HAP-1 (cell line): ENCODE measurements at regions not wholly inside any gene's neighbourhood (a gene's known extent, or its start where the extent isn't known, plus 50 kb on each side); places are given as distances from the start of the nearest gene placed in this dataset.
"Not testable (repeated sequence)": the region's sequence is repeated elsewhere in the genome, so short reads cannot be mapped to it uniquely, and the experiment has no call there.

Experiments used
- DNase-seq, 2 experiments: peaks; one replicate each; pipeline ENCODE4 v3.0.0-alpha.2; 2016 to 2020; ENCODE audit warnings: low spot score in 2 of 2
- H3K27me3 ChIP-seq: fragments of 250-450 bp; sonication (Bioruptor Pico); 2 replicates; pipeline ENCODE4 v1.5.1; 2020; ENCODE audit warnings: low read depth, mild to moderate bottlenecking, moderate library complexity
- H3K36me3 ChIP-seq: fragments of 250-450 bp; sonication (Bioruptor Pico); replicated peaks from 2 replicates; pipeline ENCODE4 v1.5.1; 2020; ENCODE audit warnings: mild to moderate bottlenecking
- H3K4me1 ChIP-seq: fragments of 250-450 bp; sonication (Bioruptor Pico); 2 replicates; pipeline ENCODE4 v1.5.1; 2020; ENCODE audit warnings: mild to moderate bottlenecking
- H3K4me3 ChIP-seq: fragments of 250-450 bp; sonication (Bioruptor Pico); 2 replicates; pipeline ENCODE4 v1.5.1; 2020; ENCODE audit warnings: mild to moderate bottlenecking, moderate library complexity
- H3K9me3 ChIP-seq: fragments of 250-450 bp; sonication (Bioruptor Pico); 2 replicates; pipeline ENCODE4 v1.5.1; 2020; ENCODE audit warnings: mild to moderate bottlenecking, moderate library complexity
- in situ Hi-C: fragments of 300-500 bp; cut with MboI; formaldehyde crosslinking; loops from 3 replicates; pipeline ENCODE4 v1.14.3; 2020; ENCODE audit warnings: low sequenced_read_pairs, inconsistent platforms, mixed read lengths

DNA sequence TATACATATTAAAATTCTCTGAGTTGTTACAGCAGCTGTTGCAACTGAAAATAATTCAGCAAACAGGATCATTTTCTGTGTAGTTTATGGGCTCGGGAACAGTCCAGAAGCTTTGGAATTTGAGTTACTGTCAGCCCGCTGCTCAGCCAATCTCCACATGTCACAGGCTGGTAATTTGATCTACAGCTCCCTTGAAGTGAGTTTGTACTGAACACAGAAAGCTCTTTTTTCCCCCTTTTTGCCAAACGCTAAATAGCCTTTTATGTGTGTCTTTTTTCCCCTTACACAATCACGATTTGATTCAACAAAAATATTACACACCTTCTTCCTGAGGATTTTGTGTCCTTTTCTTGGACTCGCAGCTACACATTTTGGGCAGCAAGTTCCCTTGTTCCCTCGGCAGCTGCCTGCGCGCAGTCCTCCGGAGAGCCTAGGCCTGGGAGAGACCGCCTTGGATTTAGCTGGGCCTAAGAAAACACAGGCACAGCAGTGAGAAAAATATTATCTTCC, 371.4 kb downstream of the KCNRG start:
- Histone ChIP-seq H3K27me3 (no peaks in the 10 kb centered on the region), H3K9me3 (no peaks in the 10 kb centered on the region), H3K36me3 (no peaks in the 10 kb centered on the region), H3K4me3 (no peak overlapping the region), H3K4me1 (peaks cover 12% of the 10 kb centered on the region)
- in situ Hi-C loops = no loop called here
- peak in 1 of 2 experiments; percentile 22 for DNase-seq

DNA sequence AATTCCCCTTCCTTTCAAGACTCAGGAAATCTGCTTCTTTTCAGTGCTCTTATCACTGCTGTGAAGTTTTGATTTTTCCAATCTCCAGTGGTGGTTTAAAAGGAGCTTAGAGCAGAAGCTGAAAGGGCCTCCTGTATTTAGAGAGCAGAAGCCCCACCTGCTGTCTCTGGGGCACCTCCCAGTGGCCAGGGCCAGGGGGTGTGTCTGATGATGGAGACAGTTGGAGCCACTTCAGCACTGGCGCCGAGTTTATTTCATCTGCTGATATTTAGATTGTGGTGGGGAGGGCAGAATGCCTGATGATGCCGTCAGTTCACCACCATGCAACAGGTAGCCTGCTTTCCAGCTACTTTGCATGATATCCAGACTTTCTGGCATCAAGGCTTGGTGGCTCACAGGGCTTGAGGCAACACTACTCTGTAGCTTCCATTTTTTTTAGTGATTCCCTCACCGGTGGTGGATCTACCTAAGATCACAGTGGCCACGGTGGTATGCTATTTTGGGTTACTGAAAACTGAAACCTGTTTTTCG, 371.9 kb downstream of the KCNRG start:
- Histone ChIP-seq H3K4me3 (no peak overlapping the region), H3K4me1 (peaks cover 12% of the 10 kb centered on the region), H3K36me3 (no peaks in the 10 kb centered on the region), H3K9me3 (no peaks in the 10 kb centered on the region), H3K27me3 (no peaks in the 10 kb centered on the region)
- in situ Hi-C loops = no loop called here
- DNase-seq = peak; percentile 50 to 67

DNA sequence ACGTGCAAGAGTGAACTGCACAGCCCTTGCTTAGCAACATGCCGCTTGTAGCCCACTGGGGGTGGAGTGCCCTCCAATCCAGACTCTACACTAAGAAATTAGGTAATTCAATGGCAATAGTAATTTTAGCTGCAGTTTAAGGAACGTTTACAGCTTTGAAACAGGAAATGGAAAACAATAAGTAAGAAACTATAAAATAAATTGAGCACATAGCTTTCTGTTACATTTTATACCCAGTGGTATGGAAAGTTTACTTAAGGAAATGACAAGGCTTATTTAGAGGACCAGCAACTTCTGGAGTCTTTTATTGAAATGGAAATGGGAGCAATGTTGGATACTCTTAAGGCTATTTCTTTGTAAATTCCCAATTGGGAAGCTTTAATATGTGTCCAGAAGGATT, 373.2 kb downstream of the KCNRG start:
- Histone ChIP-seq H3K27me3 (no peaks in the 10 kb centered on the region), H3K9me3 (no peaks in the 10 kb centered on the region), H3K36me3 (no peaks in the 10 kb centered on the region), H3K4me1 (peaks cover 12% of the 10 kb centered on the region), H3K4me3 (no peak overlapping the region)
- DNase-seq = no peak
- in situ Hi-C loops = no loop called here

DNA sequence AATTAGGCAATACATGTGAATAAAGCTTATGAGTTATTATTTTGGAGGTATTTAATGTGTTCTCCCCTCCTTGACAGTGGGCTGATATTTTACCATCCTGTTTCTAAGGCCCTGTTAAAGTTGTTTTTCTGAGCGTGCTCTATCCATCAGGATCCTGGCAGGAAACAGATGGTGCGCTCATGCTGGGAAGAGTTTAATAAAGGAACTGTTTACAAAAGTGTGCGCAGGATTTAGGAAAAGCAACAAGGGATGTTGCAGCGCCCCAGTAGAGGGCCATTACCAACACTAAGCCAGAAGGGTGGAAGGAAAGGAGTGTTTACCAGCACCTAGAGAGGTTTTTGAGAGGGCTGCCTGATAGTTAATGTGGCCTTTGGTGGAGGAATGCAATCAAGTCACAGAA, 374.5 kb downstream of the KCNRG start:
- in situ Hi-C loops = no loop called here
- peaks cover 12% of the 10 kb centered on the region for H3K4me1 ChIP-seq
- H3K27me3 ChIP-seq = no peaks in the 10 kb centered on the region
- no peak for DNase-seq
- no peaks in the 10 kb centered on the region for H3K9me3 ChIP-seq
- no peaks in the 10 kb centered on the region for H3K36me3 ChIP-seq
- no peak overlapping the region for H3K4me3 ChIP-seq

DNA sequence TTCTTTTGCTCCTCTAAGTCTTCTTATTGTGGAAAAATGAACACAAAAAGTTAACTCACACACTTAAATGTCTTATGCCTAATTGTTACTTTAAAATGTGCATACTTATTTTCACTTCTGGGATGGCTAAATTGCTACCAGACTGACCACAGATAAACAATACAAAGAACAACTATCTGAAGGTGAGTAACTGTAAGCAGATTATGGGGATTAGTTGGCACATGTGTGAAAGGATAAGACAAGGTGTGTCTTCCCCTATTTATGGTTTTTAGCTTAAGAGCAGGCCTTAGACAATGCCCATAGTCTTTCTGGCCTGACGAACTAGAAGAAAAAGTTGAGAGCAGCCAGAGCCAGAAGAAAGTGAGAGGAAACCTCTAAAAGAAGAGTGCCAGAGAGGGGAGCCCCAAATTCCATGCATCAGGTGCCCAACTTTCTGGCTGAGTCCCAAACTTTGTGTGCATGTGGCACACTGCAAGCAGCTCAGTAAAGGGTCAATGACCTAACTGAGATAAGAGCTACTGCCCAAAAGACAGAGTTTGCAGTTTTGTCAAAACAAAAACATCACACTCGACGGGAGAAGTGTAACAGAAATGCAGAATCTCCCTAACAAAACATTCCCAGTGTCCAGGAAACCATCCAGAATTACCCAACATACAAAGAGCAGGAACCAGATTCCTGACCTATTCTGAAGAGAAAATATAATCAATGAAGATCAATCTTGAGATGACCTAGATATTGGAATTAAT, 375.4 kb downstream of the KCNRG start:
- peak in 1 of 2 experiments; percentile 13 for DNase-seq
- Histone ChIP-seq H3K9me3 (no peaks in the 10 kb centered on the region), H3K4me1 (peaks cover 12% of the 10 kb centered on the region), H3K36me3 (no peaks in the 10 kb centered on the region), H3K27me3 (no peaks in the 10 kb centered on the region), H3K4me3 (no peak overlapping the region)
- in situ Hi-C loops = no loop called here

DNA sequence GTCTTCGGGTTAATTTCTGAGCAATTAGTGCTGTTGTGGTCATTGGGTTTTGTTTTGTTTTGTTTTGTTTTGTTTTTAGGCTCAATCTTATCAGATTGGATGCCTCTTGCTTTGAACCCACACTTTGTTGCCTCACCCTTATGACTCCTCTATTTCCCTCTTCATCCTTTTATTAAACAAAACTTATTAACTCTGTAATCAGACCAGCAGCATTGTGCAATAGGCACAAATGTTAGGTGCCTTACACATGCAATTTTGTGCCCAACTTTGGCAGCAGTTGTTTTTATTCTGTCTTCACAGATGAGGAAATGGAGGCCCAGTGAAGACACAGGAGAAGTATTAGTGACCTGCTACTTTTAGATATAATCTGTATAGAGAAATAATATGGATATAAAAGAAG, 377.7 kb downstream of the KCNRG start:
- in situ Hi-C loops = no loop called here
- H3K27me3 ChIP-seq = no peaks in the 10 kb centered on the region
- no peaks in the 10 kb centered on the region for H3K9me3 ChIP-seq
- DNase-seq = no peak
- peaks cover 6% of the 10 kb centered on the region for H3K4me1 ChIP-seq
- H3K36me3 ChIP-seq = no peaks in the 10 kb centered on the region
- no peak overlapping the region for H3K4me3 ChIP-seq

DNA sequence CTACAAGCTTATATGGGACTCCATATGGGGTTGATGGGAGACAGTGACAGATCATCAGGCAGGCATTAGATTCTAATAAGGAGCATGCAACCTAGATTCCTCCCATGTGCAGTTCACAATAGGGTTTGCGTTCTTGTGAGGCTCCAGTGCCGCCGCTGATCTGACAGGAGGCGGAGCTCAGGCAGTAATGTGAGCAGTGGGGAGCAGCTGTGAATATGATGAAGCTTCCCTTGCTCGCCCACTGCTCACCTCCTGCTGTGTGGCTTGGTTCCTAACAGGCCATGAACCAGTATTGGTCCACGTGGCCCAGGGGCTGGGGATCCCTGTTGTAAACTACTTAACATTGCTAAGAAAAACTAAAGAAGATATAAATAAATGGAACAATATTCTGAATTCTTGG, 378.4 kb downstream of the KCNRG start:
- DNase-seq = peak in 1 of 2 experiments; percentile 47
- Histone ChIP-seq H3K36me3 (no peaks in the 10 kb centered on the region), H3K4me1 (peaks cover 6% of the 10 kb centered on the region), H3K27me3 (no peaks in the 10 kb centered on the region), H3K4me3 (no peak overlapping the region), H3K9me3 (no peaks in the 10 kb centered on the region)
- in situ Hi-C loops = no loop called here

DNA sequence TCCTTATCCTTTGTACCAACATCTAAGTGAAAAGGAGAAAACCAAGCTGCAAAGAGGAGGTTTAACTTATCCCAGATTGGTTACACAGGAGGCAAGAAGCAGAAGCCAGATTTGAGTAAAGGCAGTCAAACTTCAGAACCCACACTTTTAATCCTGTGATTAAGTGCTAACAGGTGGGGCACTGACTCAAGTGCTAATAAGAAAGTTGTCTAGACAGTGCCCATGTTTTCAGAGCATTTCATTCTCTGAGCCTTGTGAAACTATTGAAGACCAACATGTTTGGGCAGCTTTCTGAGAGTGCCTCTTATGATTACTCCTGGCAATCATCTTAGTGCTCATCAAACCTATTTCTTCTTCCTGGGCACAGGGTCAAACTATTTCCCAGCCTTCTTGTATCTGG, 380.8 kb downstream of the KCNRG start:
- Histone ChIP-seq H3K4me3 (no peak overlapping the region), H3K9me3 (no peaks in the 10 kb centered on the region), H3K27me3 (no peaks in the 10 kb centered on the region), H3K4me1 (no peaks in the 10 kb centered on the region; the same call in 1 of the 2 replicates), H3K36me3 (no peaks in the 10 kb centered on the region)
- DNase-seq = no peak
- in situ Hi-C loops = no loop called here

DNA sequence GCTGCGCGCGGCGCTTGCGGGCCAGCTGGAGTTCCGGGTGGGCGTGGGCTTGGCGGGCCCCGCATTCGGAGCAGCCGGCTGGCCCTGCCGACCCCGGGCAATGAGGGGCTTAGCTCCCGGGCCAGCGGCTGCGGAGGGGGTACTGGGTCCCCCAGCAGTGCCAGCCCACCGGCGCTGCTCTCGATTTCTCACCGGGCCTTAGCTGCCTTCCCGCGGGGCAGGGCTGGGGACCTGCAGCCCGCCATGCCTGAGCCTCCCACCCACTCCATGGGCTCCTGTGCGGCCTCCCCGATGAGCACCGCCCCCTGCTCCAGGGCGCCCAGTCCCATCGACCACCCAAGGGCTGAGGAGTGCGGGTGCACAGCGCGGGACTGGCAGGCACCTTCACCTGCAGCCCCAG, 381.4 kb downstream of the KCNRG start:
- in situ Hi-C loops, DNase-seq, H3K4me3 ChIP-seq, H3K27me3 ChIP-seq, H3K36me3 ChIP-seq, H3K9me3 ChIP-seq, H3K4me1 ChIP-seq: not testable (repeated sequence)

DNA sequence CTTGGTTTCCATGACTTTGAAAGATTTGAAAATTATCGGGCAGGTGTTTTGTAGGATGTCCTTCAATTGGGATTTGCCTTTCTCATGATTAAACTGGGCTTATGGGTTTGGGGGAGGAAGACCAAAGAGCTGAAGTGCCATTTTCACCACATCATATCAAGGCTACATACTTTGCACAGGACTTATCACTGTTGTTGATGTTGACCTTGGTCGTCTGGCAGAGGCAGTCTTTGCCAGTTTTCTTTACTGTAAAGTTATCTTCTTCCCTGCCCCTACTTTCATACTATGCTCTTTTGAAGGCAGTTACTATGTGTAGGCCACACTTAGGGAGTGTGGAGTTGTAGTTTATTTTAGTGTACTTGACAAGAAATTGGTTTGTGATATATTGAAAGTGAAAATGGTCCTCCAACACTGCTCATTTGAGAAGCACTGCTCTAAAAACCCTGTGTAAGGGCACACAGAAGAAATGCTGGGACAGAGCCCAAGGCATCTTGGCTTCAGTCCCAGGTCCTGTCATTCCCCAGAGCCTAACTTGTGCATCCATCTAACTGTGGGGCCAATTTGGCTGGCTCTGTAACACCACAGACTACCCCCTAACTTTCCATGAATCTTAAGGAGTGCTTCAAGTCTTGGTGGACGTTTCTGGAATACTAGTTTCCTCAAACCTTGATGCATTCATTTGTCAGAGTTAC, 384.9 kb downstream of the KCNRG start:
- Histone ChIP-seq H3K36me3 (no peaks in the 10 kb centered on the region), H3K4me1 (no peaks in the 10 kb centered on the region), H3K9me3 (no peaks in the 10 kb centered on the region), H3K27me3 (no peaks in the 10 kb centered on the region), H3K4me3 (no peak overlapping the region)
- no peak for DNase-seq
- in situ Hi-C loops = no loop called here

DNA sequence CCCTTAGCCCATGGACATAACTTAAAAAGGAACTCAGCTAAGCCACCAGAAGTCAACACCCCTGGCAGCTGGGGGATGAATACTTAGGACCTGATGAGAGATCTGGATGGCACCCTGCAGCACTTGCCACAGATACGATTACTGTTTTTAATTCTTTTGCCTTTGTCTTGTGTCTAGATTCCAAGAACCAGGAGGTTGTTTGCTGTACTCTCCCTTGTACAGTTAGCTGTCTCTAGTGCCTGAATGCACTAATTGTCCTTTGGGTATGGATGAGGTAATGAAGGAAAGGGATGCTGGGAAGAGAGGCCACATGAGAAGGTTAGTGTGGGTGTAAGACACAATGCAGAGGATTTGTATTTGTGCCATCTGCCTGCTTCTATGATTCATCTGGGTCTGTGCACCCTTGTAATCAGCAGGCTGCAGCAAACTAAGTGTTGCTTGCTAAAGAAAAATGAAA, 385.8 kb downstream of the KCNRG start:
- Histone ChIP-seq H3K4me3 (no peak overlapping the region), H3K27me3 (no peaks in the 10 kb centered on the region), H3K9me3 (no peaks in the 10 kb centered on the region), H3K36me3 (no peaks in the 10 kb centered on the region), H3K4me1 (no peaks in the 10 kb centered on the region)
- no peak for DNase-seq
- in situ Hi-C loops = no loop called here

DNA sequence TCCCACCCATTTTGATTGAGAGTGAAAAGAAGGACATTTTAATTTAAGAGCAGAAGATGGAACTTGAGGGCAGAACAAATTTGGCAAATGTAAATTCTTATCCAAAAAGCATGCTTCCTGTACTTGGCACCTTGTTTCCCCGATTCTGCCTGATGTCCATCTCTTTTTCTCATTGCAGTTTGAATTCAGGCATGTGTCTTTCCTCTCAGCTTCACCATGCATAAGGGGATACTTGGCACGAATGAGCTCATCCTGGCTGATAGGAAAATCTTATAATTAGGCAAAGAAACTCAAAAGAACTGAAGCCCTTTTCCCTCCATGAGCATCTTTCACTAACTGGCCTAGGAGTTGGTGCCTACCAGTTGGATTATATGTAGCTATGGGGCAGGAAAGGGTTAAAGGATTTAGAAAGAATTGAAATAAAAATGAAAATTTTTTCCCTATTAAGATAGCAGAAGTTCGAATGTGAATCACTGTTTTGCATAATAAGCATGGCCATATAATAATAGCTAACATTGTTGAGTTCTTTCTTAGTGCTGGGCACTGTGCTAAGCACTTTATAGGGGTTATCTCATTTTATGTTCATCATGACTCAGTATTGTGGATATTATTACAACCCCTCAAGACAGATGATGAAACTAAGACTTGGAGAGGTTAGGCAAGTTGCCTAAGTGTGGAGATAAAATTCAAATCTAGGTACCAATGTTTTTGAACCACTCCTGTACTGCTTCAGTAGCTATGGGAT, 386.6 kb downstream of the KCNRG start:
- in situ Hi-C loops = no loop called here
- no peaks in the 10 kb centered on the region for H3K27me3 ChIP-seq
- no peak overlapping the region for H3K4me3 ChIP-seq
- DNase-seq = no peak
- no peaks in the 10 kb centered on the region; the same call in 1 of the 2 replicates for H3K4me1 ChIP-seq
- no peaks in the 10 kb centered on the region for H3K36me3 ChIP-seq
- no peaks in the 10 kb centered on the region for H3K9me3 ChIP-seq

DNA sequence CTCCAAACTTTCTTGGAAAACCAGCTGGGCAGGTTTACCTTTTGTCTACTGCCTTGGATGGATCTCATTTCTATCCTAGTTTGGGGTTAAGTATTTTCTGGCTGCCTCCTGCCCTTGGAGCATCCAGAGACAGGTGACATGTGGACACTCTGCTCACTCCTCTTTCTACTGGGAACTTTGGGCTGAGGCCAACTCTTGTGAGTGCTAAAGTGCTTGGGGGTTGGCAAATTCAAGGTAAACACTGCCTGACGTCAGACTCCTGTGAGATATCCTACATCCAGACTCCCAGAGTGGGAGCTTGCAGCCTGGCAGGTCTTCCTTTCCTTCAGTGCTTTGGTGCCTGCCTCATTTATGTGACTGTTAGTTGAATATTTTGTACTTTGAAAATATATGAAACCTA, 388.1 kb downstream of the KCNRG start:
- no peaks in the 10 kb centered on the region for H3K36me3 ChIP-seq
- no peaks in the 10 kb centered on the region for H3K9me3 ChIP-seq
- no peaks in the 10 kb centered on the region; the same call in 1 of the 2 replicates for H3K4me1 ChIP-seq
- no peaks in the 10 kb centered on the region for H3K27me3 ChIP-seq
- in situ Hi-C loops = no loop called here
- H3K4me3 ChIP-seq = no peak overlapping the region
- DNase-seq = no peak
